Ishikawa (cell line): ENCODE measurements at regions not wholly inside any gene's neighbourhood (a gene's known extent, or its start where the extent isn't known, plus 50 kb on each side); places are given as distances from the start of the nearest gene placed in this dataset.

Experiments
- CREB1 ChIP-seq: IDR thresholded peaks from 2 replicates; pipeline ENCODE4 v1.6.1; 2012; ENCODE audit warnings: low read depth
- NFIC ChIP-seq: IDR thresholded peaks from 2 replicates; pipeline ENCODE4 v1.6.1; 2012

DNA sequence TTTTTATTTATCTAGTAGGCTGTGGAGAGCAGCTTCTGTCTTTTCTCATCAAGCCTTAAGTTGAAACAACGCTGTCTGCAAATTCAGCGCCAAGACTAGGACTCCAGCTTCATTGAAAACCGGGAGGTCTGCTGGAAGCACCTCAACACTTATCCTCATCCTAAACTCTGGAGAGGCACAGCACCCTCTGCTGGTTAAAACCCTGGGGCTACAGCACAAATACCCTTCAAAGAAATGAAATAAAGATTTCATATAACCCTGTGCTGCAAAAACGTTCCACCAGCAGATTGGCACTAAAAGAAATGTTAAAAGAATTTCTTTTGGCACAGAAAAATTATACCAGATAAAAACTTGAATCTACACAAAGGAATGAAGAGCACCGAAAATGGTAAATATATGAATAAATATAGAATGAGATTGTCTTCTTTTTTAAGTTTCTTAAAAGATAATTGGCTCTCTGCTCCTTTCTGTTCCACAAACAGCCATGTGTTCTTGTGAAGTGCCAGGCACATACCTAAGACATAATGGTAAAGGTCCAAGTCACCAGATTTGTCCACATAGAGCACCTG lies 227.7 kb upstream of the SAMSN1 start:
- TF ChIP-seq CREB1 (no peak), NFIC (no peak)
